NCI-H128 (cell line): ENCODE measurements at regions not wholly inside any gene's neighbourhood (a gene's known extent, or its start where the extent isn't known, plus 50 kb on each side); places are given as distances from the start of the nearest gene placed in this dataset.
"Not testable (repeated sequence)": the region's sequence is repeated elsewhere in the genome, so short reads cannot be mapped to it uniquely, and the experiment has no call there.

Experiments
- DNase-seq: peaks from one replicate; lab custom pipeline; 2025; ENCODE audit not compliant: unreplicated experiment; lab: John Stamatoyannopoulos, UW

DNA sequence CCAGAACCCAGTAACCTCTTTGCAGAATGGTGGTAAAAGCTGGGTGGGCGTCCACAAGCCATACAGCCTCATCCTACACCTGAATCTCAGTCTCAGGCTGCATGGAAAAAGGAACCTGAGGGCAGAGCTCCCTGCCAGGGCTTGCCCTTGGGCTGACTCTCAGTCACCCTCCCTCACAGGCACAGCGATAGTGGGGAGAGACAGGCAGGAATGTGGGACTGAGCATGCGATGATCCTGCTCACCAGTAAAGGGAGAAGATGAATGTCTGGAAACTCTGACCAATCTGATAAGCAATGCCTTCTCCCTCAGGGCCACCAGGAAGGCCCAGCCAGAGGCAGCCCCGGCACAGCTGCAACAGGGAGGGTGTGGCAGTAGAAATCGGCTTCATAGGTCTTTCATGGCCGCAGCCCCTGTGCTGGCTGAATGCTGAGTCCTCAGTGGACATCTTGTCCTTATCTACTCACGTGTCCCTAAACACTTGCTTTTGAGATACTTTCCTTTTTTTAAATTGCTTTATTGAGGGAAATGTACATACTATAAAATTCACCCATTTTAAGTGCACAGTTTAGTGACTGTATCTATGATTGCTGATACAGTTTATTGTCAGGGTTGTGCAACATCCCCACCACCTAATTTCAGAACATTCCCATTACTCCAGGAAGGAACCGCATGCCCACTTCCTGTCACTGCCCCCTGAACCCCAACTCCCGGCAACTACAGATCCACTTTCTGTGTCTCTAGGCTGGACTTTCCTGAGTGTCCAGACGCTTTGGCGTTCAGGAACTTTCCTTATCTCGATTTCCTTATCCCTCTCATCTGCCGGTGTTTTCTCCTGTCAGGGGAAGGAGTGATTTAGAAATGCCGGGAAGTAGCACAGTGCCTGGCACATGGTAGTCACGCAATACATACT lies 258.1 kb downstream of the PCNX1 start:
- no peak for DNase-seq

GRCh38 chr14:71166180-71166837 lies 259.1 kb downstream of the PCNX1 start:
- no peak for DNase-seq

DNA sequence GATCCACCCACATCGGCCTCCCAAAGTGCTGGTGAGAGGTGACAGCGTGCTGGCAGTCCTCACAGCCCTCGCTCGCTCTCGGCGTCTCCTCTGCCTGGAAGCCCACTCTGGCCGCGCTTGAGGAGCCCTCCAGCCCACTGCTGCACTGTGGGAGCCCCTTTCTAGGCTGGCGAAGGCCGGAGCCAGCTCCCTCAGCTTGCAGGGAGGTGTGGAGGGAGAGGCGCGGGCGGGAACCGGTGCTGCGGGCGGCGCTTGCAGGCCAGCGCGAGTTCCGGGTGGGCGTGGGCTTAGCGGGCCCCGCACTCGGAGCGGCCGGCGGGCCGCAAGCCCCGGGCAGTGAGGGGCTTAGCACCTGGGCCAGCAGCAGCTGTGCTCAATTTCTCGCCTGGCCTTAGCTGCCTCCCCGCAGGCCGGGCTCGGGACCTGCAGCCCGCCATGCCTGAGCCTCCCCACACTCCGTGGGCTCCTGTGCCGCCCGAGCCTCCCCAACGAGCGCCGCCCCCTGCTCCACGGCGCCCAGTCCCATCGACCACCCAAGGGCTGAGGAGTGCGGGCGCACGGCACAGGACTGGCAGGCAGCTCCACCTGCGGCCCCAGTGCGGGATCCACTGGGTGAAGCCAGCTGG lies 260.2 kb downstream of the PCNX1 start:
- DNase-seq: not testable (repeated sequence)

GRCh38 chr14:71168161-71168560 lies 260.9 kb downstream of the PCNX1 start:
- not testable (repeated sequence) for DNase-seq

GRCh38 chr14:71168564-71169427 lies 261.5 kb downstream of the PCNX1 start:
- no peak for DNase-seq

DNA sequence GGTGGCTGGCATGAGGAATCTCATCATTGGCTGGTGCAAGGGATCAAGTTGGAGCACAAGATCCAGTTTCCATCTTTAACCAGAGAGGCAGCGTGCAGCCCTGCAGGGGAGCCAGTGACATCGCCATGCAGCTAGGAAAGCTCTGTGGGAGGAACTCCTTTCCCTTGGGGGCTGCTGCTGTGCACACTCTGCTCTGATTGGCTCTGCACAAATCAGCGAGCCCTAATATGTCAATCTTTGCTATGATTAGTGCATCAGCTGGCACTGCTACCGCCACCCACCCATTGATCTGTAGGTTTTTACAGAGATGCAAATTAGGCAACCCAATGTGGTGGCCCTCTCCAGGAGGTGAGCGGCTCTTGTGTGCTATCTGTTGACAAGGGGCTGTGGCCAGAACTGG lies 262.6 kb downstream of the PCNX1 start:
- no peak for DNase-seq

DNA sequence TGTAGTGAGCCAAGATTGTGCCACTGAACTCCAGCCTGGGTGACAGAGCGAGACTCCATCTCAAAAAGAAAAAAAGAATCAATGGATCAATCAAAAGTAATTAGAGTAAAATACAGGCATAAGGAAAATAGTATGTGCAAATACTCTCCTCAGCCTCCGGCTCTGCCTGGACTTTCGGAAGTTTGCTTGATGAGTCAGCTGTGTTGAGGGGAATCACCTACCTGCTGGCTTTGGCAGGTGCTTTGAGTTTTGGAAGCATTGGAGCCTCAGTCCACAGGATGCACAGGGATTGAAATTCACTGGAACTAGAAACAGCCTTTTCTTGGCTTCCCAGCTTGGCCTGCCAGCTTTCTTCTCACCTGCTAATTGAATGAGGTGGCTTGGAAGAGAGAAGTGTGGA lies 268.2 kb downstream of the PCNX1 start:
- DNase-seq: no peak

- no peak for DNase-seq
These were observed 271.8 kb downstream of the PCNX1 start for GRCh38 chr14:71179066-71179465.

DNA sequence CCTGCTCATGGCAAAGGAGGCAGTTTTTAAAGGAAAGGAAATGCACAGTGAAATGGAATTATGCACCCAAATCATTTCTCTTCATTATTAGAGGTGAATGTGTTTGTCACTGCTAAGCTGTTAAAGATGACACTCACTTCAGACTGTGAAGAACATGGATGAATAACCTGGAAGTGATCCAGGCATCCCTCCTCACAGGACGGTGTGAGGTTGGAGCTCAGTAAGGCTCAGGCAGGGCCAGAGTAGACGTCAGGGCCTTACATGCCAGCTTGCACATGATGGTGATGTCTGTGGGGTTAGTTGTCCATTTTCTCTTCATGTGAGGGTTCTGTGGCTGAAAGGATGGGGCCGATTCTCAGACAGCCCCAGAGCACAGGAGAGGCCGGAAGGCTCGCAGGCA lies 273.1 kb downstream of the PCNX1 start:
- no peak for DNase-seq

- no peak for DNase-seq
These were observed 274.1 kb downstream of the PCNX1 start for GRCh38 chr14:71181215-71182003.

DNA sequence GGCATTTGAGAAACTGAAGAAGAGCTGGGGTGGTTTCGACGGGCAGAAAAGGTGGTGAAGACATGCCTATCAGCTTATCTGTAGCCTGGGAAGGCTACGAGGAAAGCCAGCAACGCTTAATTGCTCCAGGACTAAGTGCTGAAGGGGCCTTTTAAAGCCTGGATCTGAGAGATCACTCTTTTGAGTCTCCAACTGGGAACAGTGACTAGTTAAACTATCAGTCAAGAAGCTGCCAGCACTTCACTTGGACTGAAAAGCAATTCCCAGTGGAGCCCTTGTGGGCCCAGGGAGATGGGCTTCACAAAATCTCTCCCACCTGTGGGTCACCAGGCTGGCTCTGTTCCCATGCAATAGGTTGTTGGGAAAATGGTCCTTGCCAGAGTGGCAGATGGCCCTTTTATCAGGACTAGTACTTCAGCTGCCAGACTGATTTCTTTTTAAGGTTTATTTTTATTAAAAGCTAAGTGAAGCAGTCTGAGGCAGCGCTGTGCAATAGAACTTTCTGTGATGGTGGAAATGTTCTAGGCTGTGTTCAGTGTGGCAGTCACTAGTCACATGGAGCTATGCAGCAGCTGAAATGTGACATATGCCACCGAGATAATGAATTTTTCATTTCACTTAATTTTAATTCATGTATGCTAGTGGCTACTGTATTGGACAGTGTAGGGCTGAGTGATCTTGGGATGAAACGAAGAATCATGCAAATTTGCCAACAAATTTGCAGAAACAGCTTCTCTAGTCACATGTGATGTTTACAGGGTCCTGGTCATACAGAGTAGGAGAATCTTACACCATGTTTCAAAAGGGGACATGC lies 276.8 kb downstream of the PCNX1 start:
- peak; percentile 91 for DNase-seq

GRCh38 chr14:71185637-71186036 lies 278.4 kb downstream of the PCNX1 start:
- no peak for DNase-seq

- no peak for DNase-seq
These were observed 280.5 kb downstream of the PCNX1 start for GRCh38 chr14:71187633-71188356.

- DNase-seq: no peak
These were observed 283.6 kb downstream of the PCNX1 start for GRCh38 chr14:71190770-71191374.

DNA sequence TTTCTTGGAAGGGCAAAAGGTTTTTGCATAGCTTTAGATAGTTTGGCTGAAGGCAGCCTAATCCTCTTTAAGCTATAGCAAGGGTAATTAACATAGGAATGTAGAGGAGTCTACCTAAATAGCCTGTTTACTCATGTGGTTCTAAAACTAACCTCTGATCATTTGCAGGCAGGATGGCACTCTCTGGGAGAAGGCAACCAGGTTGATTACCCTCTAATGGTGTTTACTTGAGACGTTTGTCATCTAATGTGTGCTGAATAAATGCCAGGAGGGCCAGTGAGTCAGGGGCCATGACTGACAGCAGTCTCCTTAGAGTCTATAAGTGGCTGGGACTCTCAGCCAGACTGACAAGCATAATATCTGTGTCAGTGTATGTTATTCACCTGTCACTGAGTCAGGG lies 286.4 kb downstream of the PCNX1 start:
- DNase-seq: no peak

DNA sequence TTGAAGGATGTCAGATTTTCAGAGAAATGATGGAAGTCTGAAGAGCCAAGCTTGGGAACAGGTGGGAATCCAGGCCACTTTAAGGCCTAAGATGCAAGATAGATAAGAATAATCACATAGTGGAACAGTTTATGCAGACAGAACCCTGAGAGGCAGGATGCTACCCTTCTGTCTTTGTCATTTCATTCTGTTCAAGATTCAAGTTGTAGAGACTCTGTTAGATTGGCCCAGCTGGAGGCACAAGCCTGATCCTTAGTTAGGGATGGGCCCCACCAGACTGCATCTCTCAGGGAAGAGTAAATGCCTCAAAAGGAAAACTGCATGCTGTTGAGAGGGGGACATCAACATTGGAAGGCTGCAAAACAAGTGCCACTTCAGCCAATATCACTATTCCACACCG lies 287.0 kb downstream of the PCNX1 start:
- DNase-seq: peak; percentile 27

GRCh38 chr14:71196921-71197320 lies 289.7 kb downstream of the PCNX1 start:
- no peak for DNase-seq

DNA sequence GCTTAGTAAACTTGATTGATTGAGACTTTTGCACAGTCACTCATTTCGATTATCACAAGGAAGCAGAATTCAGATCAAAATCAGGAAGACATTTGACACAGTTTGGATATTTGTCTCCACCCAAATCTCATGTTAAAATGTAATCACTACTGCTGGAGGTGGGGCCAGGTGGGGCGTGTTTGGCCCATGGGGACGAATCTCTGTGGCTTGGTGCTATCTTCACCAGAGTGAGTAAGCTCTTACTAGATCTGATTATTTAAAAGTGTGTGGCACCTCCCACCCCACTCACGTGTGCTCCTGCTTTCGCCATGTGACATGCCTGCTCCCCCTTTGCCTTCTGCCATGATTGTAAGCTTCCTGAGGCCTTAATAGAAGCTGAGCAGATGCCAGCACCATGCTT lies 291.4 kb downstream of the PCNX1 start:
- no peak for DNase-seq
